GM18519 (cell line): ENCODE measurements at regions not wholly inside any gene's neighbourhood (a gene's known extent, or its start where the extent isn't known, plus 50 kb on each side); places are given as distances from the start of the nearest gene placed in this dataset.

Experiments
- ATAC-seq: cut with Tn5 transposase; IDR thresholded peaks from one replicate; pipeline ENCODE4 v1.9.1; 2021; ENCODE audit warnings: mild to moderate bottlenecking, moderate library complexity; ENCODE audit not compliant: unreplicated experiment, low FRiP score

- no peak for ATAC-seq
Measured at GRCh38 chr1:8267307-8267706, 50.6 kb upstream of the SLC45A1 start.

- no peak for ATAC-seq
Measured at GRCh38 chr1:8266436-8267165, 51.3 kb upstream of the SLC45A1 start.

- no peak for ATAC-seq
Measured at GRCh38 chr1:8263791-8264190, 54.1 kb upstream of the SLC45A1 start.

DNA sequence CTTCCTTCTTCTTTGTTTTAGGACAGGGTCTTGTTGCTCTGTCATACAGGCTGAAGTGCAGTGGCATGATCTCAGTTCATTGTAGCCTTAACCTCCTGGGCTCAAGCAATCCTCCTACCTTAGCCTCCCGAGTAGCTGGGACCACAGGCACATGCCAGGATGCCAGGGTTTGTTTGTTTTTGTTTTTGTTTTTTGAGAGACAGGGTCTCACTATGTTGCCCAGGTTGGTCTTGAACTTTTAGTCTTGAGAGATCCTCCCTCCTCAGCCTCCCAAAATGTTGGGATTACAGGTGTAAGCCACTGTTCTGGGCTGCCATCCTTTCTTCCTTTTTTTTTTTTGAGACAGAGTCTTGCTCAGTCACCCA, 56.5 kb upstream of the SLC45A1 start:
- no peak for ATAC-seq

DNA sequence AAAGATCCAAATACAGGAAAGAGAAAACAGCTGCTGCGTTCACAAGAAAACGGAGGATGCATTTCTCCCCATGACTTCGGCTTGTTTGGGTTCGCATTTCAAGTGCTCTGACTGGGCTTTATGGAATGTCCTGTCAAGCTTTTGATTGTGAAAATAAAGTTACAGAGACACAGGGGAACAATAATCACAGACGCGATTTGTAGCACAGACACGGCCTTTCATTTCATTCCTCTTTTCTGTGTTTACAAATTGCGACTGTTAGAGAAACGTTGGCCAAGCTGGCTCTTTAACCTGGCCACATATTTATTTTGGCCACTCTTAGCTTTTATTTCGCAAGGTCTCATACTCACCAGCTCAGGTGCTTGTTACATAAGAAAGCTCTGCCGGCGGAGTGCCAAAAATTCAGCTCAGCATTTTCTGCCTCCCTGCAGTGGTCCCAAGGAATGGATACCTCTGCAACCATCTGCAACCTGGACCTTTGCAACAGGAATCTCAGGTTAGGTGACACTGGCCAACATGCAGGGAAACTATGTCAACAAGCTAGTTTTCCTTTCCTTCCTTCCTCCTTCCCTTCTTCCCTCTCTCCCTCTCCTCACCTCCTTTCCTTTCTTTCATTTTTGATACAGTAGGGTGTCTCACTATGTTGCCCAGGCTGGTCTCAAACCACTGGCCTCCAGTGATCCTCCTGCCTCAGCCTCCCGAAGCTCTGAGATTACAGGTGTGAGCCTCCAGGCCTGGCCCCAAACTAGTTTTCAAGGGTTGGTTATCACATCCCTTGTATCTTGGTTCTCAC, 58.2 kb upstream of the SLC45A1 start:
- ATAC-seq = no peak

- no peak for ATAC-seq
Measured at GRCh38 chr1:8257621-8258020, 60.3 kb upstream of the SLC45A1 start.

GRCh38 chr1:8256321-8256720, 61.6 kb upstream of the SLC45A1 start:
- no peak for ATAC-seq

GRCh38 chr1:8255712-8256111, 62.2 kb upstream of the SLC45A1 start:
- ATAC-seq = no peak

- no peak for ATAC-seq
Measured at GRCh38 chr1:8252266-8252951, 65.5 kb upstream of the SLC45A1 start.

GRCh38 chr1:8251635-8252034, 66.3 kb upstream of the SLC45A1 start:
- no peak for ATAC-seq

GRCh38 chr1:8249838-8250237, 68.1 kb upstream of the SLC45A1 start:
- ATAC-seq = no peak

DNA sequence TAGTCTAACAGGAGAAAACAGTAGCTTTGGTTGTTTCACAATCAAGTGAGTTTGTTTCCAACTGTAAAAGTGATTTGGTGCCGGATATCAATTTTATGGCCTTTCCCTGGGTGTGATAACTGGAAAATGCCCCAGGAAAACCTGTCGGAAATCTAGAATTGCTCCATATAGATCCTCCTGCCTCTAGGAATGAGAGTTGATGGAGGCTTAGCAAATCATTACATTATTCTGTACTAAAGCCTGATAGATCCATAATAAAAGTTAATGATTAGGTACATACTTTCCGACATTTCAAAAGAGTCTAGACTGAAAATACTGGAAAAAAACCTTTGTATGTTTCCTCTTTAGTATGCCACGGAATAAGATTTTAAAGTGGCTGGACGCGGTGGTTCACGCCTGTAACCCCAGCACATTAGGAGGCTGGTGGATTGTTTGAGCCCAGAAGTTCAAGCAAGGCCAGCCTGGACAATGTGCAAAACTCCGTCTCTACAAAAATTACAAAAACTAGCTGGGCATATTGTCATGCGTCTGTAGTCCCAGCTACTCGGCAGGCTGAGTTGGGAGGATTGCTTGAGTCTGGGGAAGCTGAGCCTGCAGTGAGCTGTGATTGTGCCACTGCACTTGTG, 70.0 kb upstream of the SLC45A1 start:
- no peak for ATAC-seq

GRCh38 chr1:8244304-8244703, 73.6 kb upstream of the SLC45A1 start:
- ATAC-seq = no peak

DNA sequence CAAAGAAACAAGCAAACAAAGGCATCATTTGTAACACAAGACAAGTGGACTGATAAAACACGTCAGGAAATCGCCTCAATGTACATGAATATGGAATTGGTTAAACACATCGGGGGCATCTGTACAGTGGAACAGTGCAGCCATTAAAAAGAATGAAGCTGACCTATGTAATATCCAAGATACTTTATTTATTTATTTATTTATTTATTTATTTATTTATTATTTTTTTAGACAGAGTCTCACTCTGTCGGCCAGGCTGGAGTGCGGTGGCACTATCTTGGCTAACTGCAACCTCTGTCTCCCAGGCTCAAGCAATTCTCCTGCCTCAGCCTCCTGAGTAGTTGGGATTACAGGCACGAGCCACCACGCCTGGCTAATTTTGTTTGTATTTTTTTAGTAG, 75.4 kb upstream of the SLC45A1 start:
- ATAC-seq = no peak

DNA sequence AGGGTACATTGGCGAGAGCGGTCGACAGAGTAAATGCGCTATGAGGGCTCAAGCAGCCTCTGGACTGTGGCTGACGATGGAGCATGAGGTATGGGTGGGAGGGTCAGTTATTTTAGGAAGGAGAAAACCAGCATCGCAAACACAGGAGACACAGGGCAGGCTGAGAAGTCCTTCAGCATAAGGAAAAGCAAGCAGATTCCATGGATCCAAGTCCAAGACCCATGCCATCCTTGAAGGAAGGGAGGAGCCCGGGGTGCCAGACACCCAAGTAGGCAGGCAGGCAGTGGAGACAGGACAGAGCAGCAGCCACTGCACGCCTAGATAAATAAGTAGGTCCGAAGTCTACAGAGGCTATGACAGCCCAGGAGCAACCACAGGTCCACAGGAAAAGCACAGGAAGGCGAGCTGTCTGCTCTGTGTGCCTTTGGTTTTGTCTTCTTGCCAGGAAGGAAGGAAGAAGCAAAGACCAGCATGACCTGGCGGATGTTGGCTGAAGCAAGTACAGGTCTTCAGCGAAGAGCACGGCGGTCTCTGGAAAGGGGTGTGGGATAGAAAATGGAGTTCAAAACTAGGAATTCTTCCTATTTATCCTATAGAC, 76.4 kb upstream of the SLC45A1 start:
- no peak for ATAC-seq

DNA sequence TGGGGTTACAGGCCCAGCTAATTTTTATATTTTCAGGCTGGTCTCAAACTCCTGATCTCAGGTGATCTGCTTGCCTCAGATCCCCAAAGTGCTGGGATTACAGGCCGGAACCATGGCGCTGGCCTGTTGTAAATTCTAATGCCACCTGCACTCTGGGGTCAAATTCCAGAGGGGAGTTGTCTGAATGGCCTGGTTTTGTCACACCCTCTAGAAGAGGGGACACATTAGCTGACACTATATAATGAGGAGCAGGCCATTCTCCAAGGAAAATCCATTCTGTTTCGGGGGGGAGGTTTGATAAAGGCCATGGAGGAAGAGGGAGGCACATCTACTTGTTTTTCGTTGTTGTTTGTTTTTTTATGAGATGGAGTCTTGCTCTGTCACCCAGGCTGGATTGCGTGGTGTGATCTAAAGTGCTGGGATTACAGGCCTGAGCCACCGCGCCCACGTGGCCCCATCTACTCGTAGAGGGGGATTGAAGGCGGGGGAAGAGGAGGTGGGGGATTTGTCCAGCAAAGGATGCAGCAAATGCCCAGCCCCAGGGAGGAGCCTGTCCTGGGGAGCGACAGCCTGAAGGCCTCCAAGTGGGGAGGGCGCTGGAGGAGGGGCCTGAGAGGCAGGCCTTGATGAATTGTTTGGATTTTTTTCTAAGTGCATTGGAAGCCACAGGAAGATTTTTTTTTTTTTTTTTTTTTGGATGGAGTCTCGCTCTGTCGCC, 78.4 kb upstream of the SLC45A1 start:
- no peak for ATAC-seq

- no peak for ATAC-seq
Measured at GRCh38 chr1:8239039-8239305, 78.9 kb upstream of the SLC45A1 start.

- no peak for ATAC-seq
Measured at GRCh38 chr1:8238141-8239038, 79.5 kb upstream of the SLC45A1 start.

GRCh38 chr1:8232036-8232757, 85.7 kb upstream of the SLC45A1 start:
- no peak for ATAC-seq
